Caki2 (cell line): ENCODE measurements at regions not wholly inside any gene's neighbourhood (a gene's known extent, or its start where the extent isn't known, plus 50 kb on each side); places are given as distances from the start of the nearest gene placed in this dataset.
"Not testable (repeated sequence)": the region's sequence is repeated elsewhere in the genome, so short reads cannot be mapped to it uniquely, and the experiment has no call there.

Source experiments
- DNase-seq: peaks from one replicate; pipeline ENCODE4 v3.0.0-alpha.2; 2015; ENCODE audit warnings: low read depth
- in situ Hi-C: cut with HindIII; loops from 2 replicates; pipeline ENCODE4 v1.10.0; 2016; ENCODE audit warnings: low sequenced_read_pairs, low pct_unique_long_range_greater_than_20kb, mixed read lengths

GRCh38 chr4:42205541-42205940 is 53.1 kb upstream of the BEND4 start:
- in situ Hi-C loops = no loop called here
- no peak for DNase-seq

GRCh38 chr4:42216664-42217063 is 64.2 kb upstream of the BEND4 start:
- in situ Hi-C loops = no loop called here
- no peak for DNase-seq

GRCh38 chr4:42225286-42225685 is 72.8 kb upstream of the BEND4 start:
- no peak for DNase-seq
- in situ Hi-C loops = no loop called here

GRCh38 chr4:42234817-42235216 is 82.4 kb upstream of the BEND4 start:
- no peak for DNase-seq
- in situ Hi-C loops = no loop called here

- in situ Hi-C loops = no loop called here
- DNase-seq = no peak
Observed at GRCh38 chr4:42235304-42236021, 83.0 kb upstream of the BEND4 start.

- DNase-seq = no peak
- in situ Hi-C loops = no loop called here
Observed at GRCh38 chr4:42237010-42237409, 84.6 kb upstream of the BEND4 start.

GRCh38 chr4:42237451-42237850 is 85.0 kb upstream of the BEND4 start:
- no peak for DNase-seq
- in situ Hi-C loops = no loop called here

GRCh38 chr4:42248972-42249371 is 96.5 kb upstream of the BEND4 start:
- in situ Hi-C loops = no loop called here
- DNase-seq = no peak

GRCh38 chr4:42252315-42252714 is 99.9 kb upstream of the BEND4 start:
- no peak for DNase-seq
- in situ Hi-C loops = no loop called here

GRCh38 chr4:42257645-42258044 is 105.2 kb upstream of the BEND4 start:
- in situ Hi-C loops, DNase-seq: not testable (repeated sequence)

GRCh38 chr4:42262701-42263490 is 110.4 kb upstream of the BEND4 start:
- in situ Hi-C loops = no loop called here
- no peak for DNase-seq

GRCh38 chr4:42265782-42266602 is 113.5 kb upstream of the BEND4 start:
- in situ Hi-C loops = no loop called here
- DNase-seq = no peak

- DNase-seq = no peak
- in situ Hi-C loops = no loop called here
Observed at GRCh38 chr4:42267724-42268123, 115.3 kb upstream of the BEND4 start.

- no peak for DNase-seq
- in situ Hi-C loops = no loop called here
Observed at GRCh38 chr4:42268824-42269223, 116.4 kb upstream of the BEND4 start.

GRCh38 chr4:42271096-42271495 is 118.6 kb upstream of the BEND4 start:
- DNase-seq = no peak
- in situ Hi-C loops = no loop called here

GRCh38 chr4:42277291-42277690 is 120.0 kb upstream of the SHISA3 start:
- in situ Hi-C loops = no loop called here

GRCh38 chr4:42278709-42279324 is 118.5 kb upstream of the SHISA3 start:
- DNase-seq = no peak
- in situ Hi-C loops = no loop called here

More at GRCh38 chr4:42277291-42277690, 120.0 kb upstream of the SHISA3 start:
- DNase-seq = no peak

GRCh38 chr4:42280327-42281095 is 116.8 kb upstream of the SHISA3 start:
- in situ Hi-C loops = no loop called here
- DNase-seq = no peak
